ENCODE measurements at regions not wholly inside any gene's neighbourhood (a gene's known extent, or its start where the extent isn't known, plus 50 kb on each side); places are given as distances from the start of the nearest gene placed in this dataset.

DNA sequence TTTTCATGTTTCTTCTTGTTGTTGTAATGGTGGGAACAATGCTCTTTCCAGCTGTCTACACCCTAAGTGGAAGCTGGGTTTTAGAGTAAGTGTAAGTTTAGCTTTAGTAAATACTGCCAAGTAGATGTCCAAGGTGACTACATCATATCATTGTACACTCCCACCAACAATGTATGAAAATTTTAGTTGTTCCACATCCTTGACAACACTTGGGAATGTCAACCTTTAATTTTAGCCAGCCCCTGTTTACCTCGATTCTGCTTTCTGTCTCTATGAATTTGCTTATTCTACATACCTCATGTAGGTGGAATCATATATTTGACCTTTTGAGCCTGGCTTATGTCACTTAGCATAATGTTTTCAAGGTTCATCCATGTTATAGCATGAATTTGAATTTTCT lies 93.0 kb downstream of the MTPAP start:
- Histone ChIP-seq H3K4me3 (ENCODE audit: low read depth, low read length) (no peak overlapping the region), H3K36me3 (replicated peaks) (no peaks in the 10 kb centered on the region), H3K27ac (no peak overlapping the region), H3K27me3 (replicated peaks) (no peaks in the 10 kb centered on the region)
- in situ Hi-C loops (cut with HindIII; ENCODE audit: low pct_ligation_motif_present, low sequenced_read_pairs) = no loop called here
- TF ChIP-seq, protein P1, sequence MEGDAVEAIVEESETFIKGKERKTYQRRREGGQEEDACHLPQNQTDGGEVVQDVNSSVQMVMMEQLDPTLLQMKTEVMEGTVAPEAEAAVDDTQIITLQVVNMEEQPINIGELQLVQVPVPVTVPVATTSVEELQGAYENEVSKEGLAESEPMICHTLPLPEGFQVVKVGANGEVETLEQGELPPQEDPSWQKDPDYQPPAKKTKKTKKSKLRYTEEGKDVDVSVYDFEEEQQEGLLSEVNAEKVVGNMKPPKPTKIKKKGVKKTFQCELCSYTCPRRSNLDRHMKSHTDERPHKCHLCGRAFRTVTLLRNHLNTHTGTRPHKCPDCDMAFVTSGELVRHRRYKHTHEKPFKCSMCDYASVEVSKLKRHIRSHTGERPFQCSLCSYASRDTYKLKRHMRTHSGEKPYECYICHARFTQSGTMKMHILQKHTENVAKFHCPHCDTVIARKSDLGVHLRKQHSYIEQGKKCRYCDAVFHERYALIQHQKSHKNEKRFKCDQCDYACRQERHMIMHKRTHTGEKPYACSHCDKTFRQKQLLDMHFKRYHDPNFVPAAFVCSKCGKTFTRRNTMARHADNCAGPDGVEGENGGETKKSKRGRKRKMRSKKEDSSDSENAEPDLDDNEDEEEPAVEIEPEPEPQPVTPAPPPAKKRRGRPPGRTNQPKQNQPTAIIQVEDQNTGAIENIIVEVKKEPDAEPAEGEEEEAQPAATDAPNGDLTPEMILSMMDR (IDR thresholded peaks at IDR 0.05; ENCODE audit: low read depth, low read length, missing control alignments) = no peak
- no peak for DNase-seq

DNA sequence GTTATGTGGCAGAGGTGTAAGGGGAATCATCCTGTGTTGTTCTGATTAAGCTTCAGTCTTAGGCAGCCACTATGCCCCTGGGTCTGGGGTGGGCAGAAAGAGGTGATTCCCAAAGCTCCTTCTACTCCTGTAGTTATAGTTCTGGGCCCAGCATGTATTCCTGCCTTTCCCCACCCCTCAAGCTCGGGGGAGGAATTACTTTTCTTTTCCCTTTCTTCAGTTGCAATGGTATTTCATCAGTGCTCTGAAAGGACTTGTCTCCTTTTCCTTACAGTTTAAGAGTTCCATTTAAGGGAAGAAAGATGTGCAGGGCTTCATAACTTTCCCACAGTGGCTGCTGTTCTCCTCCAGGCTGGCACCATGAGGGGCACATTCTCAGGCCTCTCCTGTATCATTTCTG lies 94.2 kb downstream of the MTPAP start:
- in situ Hi-C loops (cut with HindIII; ENCODE audit: low pct_ligation_motif_present, low sequenced_read_pairs) = no loop called here
- DNase-seq = no peak
- Histone ChIP-seq H3K4me3 (ENCODE audit: low read depth, low read length) (no peak overlapping the region), H3K27ac (no peak overlapping the region), H3K27me3 (replicated peaks) (no peaks in the 10 kb centered on the region), H3K36me3 (replicated peaks) (no peaks in the 10 kb centered on the region)
- TF ChIP-seq, protein P1 (IDR thresholded peaks at IDR 0.05; ENCODE audit: low read depth, low read length, missing control alignments) = no peak

DNA sequence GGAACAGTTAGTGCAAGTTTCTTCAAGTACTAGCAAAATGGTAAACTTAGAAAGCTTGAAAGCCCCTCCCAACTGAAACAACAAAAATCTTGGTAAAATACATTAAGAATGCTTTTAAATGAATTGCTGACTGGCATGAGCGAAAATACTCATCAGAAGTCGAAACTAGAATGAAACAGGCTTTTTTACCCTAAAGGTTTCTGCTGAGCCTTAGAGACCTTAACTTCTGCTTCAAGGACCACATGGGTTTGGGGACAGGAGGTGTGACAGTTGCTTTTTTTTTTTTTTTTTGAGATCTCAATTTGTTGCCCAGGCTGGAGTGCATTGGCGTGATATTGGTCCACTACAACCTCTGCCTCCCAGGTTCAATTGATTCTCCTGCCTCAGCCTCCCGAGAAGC lies 100.3 kb downstream of the MTPAP start:
- in situ Hi-C loops (cut with HindIII; ENCODE audit: low pct_ligation_motif_present, low sequenced_read_pairs) = no loop called here
- Histone ChIP-seq H3K27ac (no peak overlapping the region), H3K36me3 (replicated peaks) (no peaks in the 10 kb centered on the region), H3K27me3 (replicated peaks) (no peaks in the 10 kb centered on the region), H3K4me3 (ENCODE audit: low read depth, low read length) (no peak overlapping the region)
- no peak for DNase-seq
- TF ChIP-seq, protein P1 (IDR thresholded peaks at IDR 0.05; ENCODE audit: low read depth, low read length, missing control alignments) = no peak

DNA sequence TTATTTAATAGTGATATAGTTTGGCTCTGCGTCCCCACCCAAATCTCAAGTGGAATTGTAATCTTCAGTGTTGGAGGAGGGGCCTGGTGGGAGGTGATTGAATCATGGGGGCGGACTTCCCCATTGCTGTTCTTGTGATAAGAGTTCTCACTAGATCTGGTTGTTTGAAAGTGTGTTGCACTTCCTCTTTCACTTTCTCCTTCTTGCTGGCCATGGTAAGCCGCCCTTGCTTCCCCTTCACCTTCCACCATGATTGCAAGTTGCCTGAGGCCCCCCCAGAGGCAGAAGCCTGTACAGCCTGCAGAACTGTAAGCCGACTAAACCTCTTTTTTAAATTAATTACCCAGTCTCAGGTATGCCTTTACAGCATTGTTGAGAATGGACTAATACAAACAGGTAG lies 101.4 kb downstream of the MTPAP start:
- Histone ChIP-seq H3K27ac (no peak overlapping the region), H3K36me3 (replicated peaks) (no peaks in the 10 kb centered on the region), H3K4me3 (ENCODE audit: low read depth, low read length) (no peak overlapping the region), H3K27me3 (replicated peaks) (no peaks in the 10 kb centered on the region)
- TF ChIP-seq, protein P1 (IDR thresholded peaks at IDR 0.05; ENCODE audit: low read depth, low read length, missing control alignments) = no peak
- DNase-seq = no peak
- in situ Hi-C loops (cut with HindIII; ENCODE audit: low pct_ligation_motif_present, low sequenced_read_pairs) = no loop called here

DNA sequence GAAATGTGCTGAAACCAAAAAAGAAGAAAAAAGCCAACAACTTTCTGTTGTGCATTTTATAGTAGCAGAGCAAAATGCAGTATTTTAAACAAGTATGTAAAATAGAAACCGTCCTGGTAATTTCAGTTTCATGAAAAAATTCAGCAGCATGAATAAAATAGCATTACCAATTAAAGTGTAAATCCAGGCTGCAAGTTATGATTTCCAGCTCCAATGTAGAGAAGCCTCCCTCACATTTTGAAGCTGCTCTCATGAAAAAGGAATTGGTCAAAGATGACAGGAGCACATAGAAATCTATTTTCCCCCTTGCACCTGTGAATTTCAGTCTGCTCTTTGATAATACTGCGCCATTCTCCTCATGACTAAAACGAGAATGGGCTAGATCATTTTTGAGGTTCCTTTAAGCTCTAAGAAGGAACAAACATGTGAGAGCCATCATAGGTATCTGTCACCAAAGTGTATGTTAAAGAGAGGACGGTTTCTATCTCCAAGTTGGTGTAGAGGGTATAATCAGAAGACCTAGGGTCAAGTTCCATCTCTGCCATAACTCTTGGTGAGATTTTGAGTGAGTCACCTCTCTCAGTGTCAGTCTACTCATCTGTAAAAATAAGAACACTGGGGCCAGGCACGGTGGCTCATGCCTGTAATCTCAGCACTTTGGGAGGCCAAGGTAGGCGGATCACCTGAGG lies 107.5 kb downstream of the MTPAP start:
- H3K27ac ChIP-seq = no peak overlapping the region
- no peaks in the 10 kb centered on the region for H3K27me3 ChIP-seq (replicated peaks)
- in situ Hi-C loops (cut with HindIII; ENCODE audit: low pct_ligation_motif_present, low sequenced_read_pairs) = no loop called here
- TF ChIP-seq, protein P1 (IDR thresholded peaks at IDR 0.05; ENCODE audit: low read depth, low read length, missing control alignments) = no peak
- no peaks in the 10 kb centered on the region for H3K36me3 ChIP-seq (replicated peaks)
- no peak overlapping the region for H3K4me3 ChIP-seq (ENCODE audit: low read depth, low read length)
- DNase-seq = no peak

DNA sequence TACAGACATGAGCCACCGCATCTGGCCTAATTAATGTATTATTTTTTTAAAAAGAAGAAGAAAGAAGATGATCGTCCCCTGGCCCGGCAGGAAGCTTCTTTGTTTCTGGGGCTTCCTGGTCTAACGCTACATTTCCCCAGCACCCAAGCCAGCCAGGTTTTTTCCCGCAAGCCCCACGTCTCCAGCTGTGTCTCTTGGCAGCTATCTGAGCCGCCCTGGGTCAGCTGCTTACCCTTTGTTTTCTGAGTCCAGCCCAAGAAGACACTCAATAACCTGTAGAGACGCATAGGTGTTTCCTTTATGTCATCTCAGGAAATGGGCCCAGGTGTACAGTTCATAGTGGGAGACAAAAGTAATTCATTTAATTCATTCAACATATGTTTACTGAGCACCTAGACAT lies 110.2 kb downstream of the MTPAP start:
- no peak overlapping the region for H3K4me3 ChIP-seq (ENCODE audit: low read depth, low read length)
- in situ Hi-C loops (cut with HindIII; ENCODE audit: low pct_ligation_motif_present, low sequenced_read_pairs) = no loop called here
- no peaks in the 10 kb centered on the region for H3K36me3 ChIP-seq (replicated peaks)
- no peak overlapping the region for H3K27ac ChIP-seq
- TF ChIP-seq, protein P1 (IDR thresholded peaks at IDR 0.05; ENCODE audit: low read depth, low read length, missing control alignments) = no peak
- no peaks in the 10 kb centered on the region for H3K27me3 ChIP-seq (replicated peaks)
- DNase-seq = no peak
